ENCODE measurements at regions not wholly inside any gene's neighbourhood (a gene's known extent, or its start where the extent isn't known, plus 50 kb on each side); places are given as distances from the start of the nearest gene placed in this dataset.

- TF ChIP-seq CTCF (IDR thresholded peaks at IDR 0.05) (no peak), POLR2A (IDR thresholded peaks at IDR 0.05) (no peak), POLR2AphosphoS5 (IDR thresholded peaks at IDR 0.05) (no peak), EP300 (IDR thresholded peaks at IDR 0.05; ENCODE audit: low read depth) (no peak)
Measured at GRCh38 chr4:187268940-187269339, 545.3 kb upstream of the FAT1 start.

Measured in transverse colon (tissue), 4 donors.